KMS-11 (cell line): ENCODE measurements at regions not wholly inside any gene's neighbourhood (a gene's known extent, or its start where the extent isn't known, plus 50 kb on each side); places are given as distances from the start of the nearest gene placed in this dataset.

ENCODE experiments used
- H2AFZ ChIP-seq: fragments of 200-600 bp; sonication (generic); 2 replicates; pipeline ENCODE4 v1.6.1; 2016; ENCODE audit warnings: antibody characterized with exemption, mixed run types, low read depth
- H3K27ac ChIP-seq: fragments of 200-600 bp; sonication (generic); 2 replicates; pipeline ENCODE4 v1.6.1; 2016; ENCODE audit warnings: mild to moderate bottlenecking, mixed run types
- H3K27me3 ChIP-seq: fragments of 200-600 bp; sonication (generic); 2 replicates; pipeline ENCODE4 v1.6.1; 2017; ENCODE audit warnings: mild to moderate bottlenecking, low read depth, mixed run types, moderate library complexity; ENCODE audit not compliant: insufficient read depth
- H3K36me3 ChIP-seq: fragments of 200-600 bp; sonication (generic); 2 replicates; pipeline ENCODE4 v1.6.1; 2017; ENCODE audit warnings: mild to moderate bottlenecking, mixed run types; ENCODE audit not compliant: insufficient read depth
- H3K4me1 ChIP-seq: fragments of 200-600 bp; sonication (generic); 2 replicates; pipeline ENCODE4 v1.6.1; 2016; ENCODE audit warnings: mild to moderate bottlenecking, low read depth, mixed run types; ENCODE audit not compliant: poor library complexity, severe bottlenecking
- H3K4me2 ChIP-seq: fragments of 200-600 bp; sonication (generic); 2 replicates; pipeline ENCODE4 v1.7.0; 2016; ENCODE audit warnings: mild to moderate bottlenecking, mixed run types
- H3K4me3 ChIP-seq: fragments of 200-600 bp; sonication (generic); IDR thresholded peaks from 2 replicates; pipeline ENCODE4 v1.6.1; 2017; ENCODE audit warnings: low read depth, low read length, mixed read lengths; ENCODE audit not compliant: insufficient read depth
- H3K79me2 ChIP-seq: fragments of 200-600 bp; sonication (generic); 2 replicates; pipeline ENCODE4 v1.6.1; 2016; ENCODE audit warnings: low read depth, mixed run types; ENCODE audit not compliant: insufficient read depth
- H3K9ac ChIP-seq: fragments of 200-600 bp; sonication (generic); 2 replicates; pipeline ENCODE4 v1.6.1; 2016; ENCODE audit warnings: mild to moderate bottlenecking, mixed run types
- H4K20me1 ChIP-seq: fragments of 200-600 bp; sonication (generic); 2 replicates; pipeline ENCODE4 v1.6.1; 2016; ENCODE audit warnings: mild to moderate bottlenecking, mixed run types; ENCODE audit not compliant: insufficient read depth
- CTCF ChIP-seq: fragments of 200-600 bp; sonication (generic); conservative IDR thresholded peaks from 2 replicates; pipeline ENCODE4 v1.6.1; 2017; ENCODE audit warnings: low read depth, mild to moderate bottlenecking, antibody characterized with exemption, low read length, moderate library complexity, mixed read lengths

- Histone ChIP-seq H3K9ac (no peak overlapping the region), H3K27ac (no peak overlapping the region), H3K4me2 (no peak overlapping the region), H3K27me3 (no peaks in the 10 kb centered on the region), H3K79me2 (no peaks in the 10 kb centered on the region), H3K4me3 (no peak overlapping the region), H2AFZ (no peak overlapping the region), H3K36me3 (no peaks in the 10 kb centered on the region), H4K20me1 (no peaks in the 10 kb centered on the region), H3K4me1 (no peaks in the 10 kb centered on the region)
- TF ChIP-seq CTCF: no peak
Measured at GRCh38 chr20:4542270-4542669, 144.0 kb upstream of the PRNP start.

- no peak overlapping the region for H3K4me3 ChIP-seq
- H3K36me3 ChIP-seq: no peaks in the 10 kb centered on the region
- H3K9ac ChIP-seq: no peak overlapping the region
- no peaks in the 10 kb centered on the region for H3K4me1 ChIP-seq
- H3K79me2 ChIP-seq: no peaks in the 10 kb centered on the region
- H3K4me2 ChIP-seq: no peak overlapping the region
- no peak overlapping the region for H2AFZ ChIP-seq
- no peak for TF ChIP-seq CTCF
- H3K27ac ChIP-seq: no peak overlapping the region
- no peaks in the 10 kb centered on the region for H4K20me1 ChIP-seq
- H3K27me3 ChIP-seq: no peaks in the 10 kb centered on the region
Measured at GRCh38 chr20:4534315-4534714, 151.9 kb upstream of the PRNP start.

GRCh38 chr20:4533368-4534133, 152.7 kb upstream of the PRNP start:
- Histone ChIP-seq H3K79me2 (no peaks in the 10 kb centered on the region), H3K4me3 (no peak overlapping the region), H3K9ac (no peak overlapping the region), H3K4me2 (no peak overlapping the region), H3K36me3 (no peaks in the 10 kb centered on the region), H2AFZ (no peak overlapping the region), H4K20me1 (no peaks in the 10 kb centered on the region), H3K4me1 (no peaks in the 10 kb centered on the region), H3K27ac (no peak overlapping the region), H3K27me3 (no peaks in the 10 kb centered on the region)
- TF ChIP-seq CTCF: no peak

GRCh38 chr20:4532772-4533171, 153.5 kb upstream of the PRNP start:
- no peak overlapping the region for H3K9ac ChIP-seq
- H2AFZ ChIP-seq: no peak overlapping the region
- no peaks in the 10 kb centered on the region for H3K4me1 ChIP-seq
- H3K27ac ChIP-seq: no peak overlapping the region
- no peaks in the 10 kb centered on the region for H4K20me1 ChIP-seq
- H3K79me2 ChIP-seq: no peaks in the 10 kb centered on the region
- no peaks in the 10 kb centered on the region for H3K27me3 ChIP-seq
- no peak for TF ChIP-seq CTCF
- H3K4me3 ChIP-seq: no peak overlapping the region
- no peak overlapping the region for H3K4me2 ChIP-seq
- no peaks in the 10 kb centered on the region for H3K36me3 ChIP-seq
